A549 (cell line): ENCODE measurements at regions not wholly inside any gene's neighbourhood (a gene's known extent, or its start where the extent isn't known, plus 50 kb on each side); places are given as distances from the start of the nearest gene placed in this dataset.

Experiments
- CEBPB ChIP-seq, 2 experiments: fragments of >200 bp in 1 of 2; sonication (Bioruptor Twin) in 1 of 2; formaldehyde crosslinking in 1 of 2; IDR thresholded peaks; 2 replicates each; pipeline ENCODE4 v1.6.1; 2012 to 2016
- FOXS1 ChIP-seq: fragments of 250-450 bp; sonication (Bioruptor Pico); IDR thresholded peaks from 2 replicates; pipeline ENCODE4 v1.5.0; 2020; ENCODE audit warnings: mild to moderate bottlenecking, moderate library complexity
- KDM1A ChIP-seq: fragments of 200-600 bp; sonication (generic); IDR thresholded peaks from 2 replicates; pipeline ENCODE4 v1.6.1; 2016; ENCODE audit warnings: low read depth, mild to moderate bottlenecking
- MAFK ChIP-seq: fragments of 450-650 bp; IDR thresholded peaks from 2 replicates; pipeline ENCODE4 v1.6.1; 2014; ENCODE audit not compliant: partially characterized antibody
- MYC ChIP-seq: IDR thresholded peaks from 2 replicates; pipeline ENCODE4 v1.6.1; 2012; ENCODE audit warnings: mild to moderate bottlenecking, inconsistent platforms, low read length, improper control_type of control experiment, borderline replicate concordance
- POLR2A ChIP-seq: IDR thresholded peaks from 2 replicates; pipeline ENCODE4 v1.6.1; 2012; ENCODE audit warnings: mild to moderate bottlenecking, low read length
- RCOR1 ChIP-seq: fragments of 150-350 bp; IDR thresholded peaks from 2 replicates; pipeline ENCODE4 v1.6.1; 2014; ENCODE audit warnings: antibody characterized with exemption, low read length, low read depth
- TP53 ChIP-seq: fragments of 250-450 bp; sonication (Bioruptor Pico); IDR thresholded peaks from 2 replicates; pipeline ENCODE4 v1.5.0; 2021; ENCODE audit warnings: mild to moderate bottlenecking, moderate library complexity
- TF ChIP-seq, protein P1 (sequence below): fragments of >200 bp; sonication (Bioruptor Twin); formaldehyde crosslinking; IDR thresholded peaks from 3 replicates; pipeline ENCODE4 v1.5.1; 2016
- TF ChIP-seq, protein P2 (sequence below): fragments of 450-650 bp; IDR thresholded peaks from 2 replicates; pipeline ENCODE4 v1.6.1; 2014; ENCODE audit warnings: antibody characterized with exemption

DNA sequence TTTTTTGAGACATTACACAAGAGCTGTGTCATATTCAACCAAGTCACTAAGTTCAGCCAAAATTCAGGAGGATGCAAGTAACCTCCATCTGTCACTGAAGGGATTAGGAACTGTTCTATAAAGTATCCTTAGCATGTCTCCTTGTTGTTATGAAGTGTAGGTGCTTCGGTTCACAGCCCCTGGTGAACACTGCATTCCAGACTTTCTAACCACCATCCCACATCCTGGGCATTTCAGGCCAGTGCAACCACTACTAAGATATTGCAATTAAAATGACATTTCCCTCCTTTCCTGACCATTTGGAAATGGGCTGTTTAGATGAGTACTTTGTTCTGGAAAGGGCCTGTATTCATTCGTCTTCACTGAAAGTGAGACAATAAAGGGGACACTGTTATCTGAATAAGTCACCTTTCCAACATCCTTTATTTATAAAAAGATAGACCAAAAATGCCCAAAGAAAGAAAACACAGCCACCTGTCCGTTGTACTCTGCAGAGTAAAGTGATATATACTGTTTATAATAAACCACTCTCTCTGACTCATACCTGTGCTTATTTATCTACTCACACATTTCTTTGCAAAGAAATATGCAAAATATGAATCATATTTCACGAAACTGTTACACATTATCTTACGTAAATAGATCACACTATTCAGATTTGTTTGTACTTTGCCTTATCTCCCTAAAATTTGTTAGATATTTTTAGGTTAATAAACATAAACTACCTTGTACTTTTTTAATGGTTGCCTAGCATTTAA is 861.9 kb downstream of the CDH18 start:
- TF ChIP-seq POLR2A (no peak), MAFK (no peak), FOXS1 (CRISPR knock-in tag) (no peak), KDM1A (no peak), TP53 (CRISPR knock-in tag) (no peak), MYC (no peak), RCOR1 (no peak), CEBPB (IDR thresholded peaks at IDR 0.05) (no peak)
- TF ChIP-seq, protein P1, sequence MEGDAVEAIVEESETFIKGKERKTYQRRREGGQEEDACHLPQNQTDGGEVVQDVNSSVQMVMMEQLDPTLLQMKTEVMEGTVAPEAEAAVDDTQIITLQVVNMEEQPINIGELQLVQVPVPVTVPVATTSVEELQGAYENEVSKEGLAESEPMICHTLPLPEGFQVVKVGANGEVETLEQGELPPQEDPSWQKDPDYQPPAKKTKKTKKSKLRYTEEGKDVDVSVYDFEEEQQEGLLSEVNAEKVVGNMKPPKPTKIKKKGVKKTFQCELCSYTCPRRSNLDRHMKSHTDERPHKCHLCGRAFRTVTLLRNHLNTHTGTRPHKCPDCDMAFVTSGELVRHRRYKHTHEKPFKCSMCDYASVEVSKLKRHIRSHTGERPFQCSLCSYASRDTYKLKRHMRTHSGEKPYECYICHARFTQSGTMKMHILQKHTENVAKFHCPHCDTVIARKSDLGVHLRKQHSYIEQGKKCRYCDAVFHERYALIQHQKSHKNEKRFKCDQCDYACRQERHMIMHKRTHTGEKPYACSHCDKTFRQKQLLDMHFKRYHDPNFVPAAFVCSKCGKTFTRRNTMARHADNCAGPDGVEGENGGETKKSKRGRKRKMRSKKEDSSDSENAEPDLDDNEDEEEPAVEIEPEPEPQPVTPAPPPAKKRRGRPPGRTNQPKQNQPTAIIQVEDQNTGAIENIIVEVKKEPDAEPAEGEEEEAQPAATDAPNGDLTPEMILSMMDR: no peak
- TF ChIP-seq, protein P2, sequence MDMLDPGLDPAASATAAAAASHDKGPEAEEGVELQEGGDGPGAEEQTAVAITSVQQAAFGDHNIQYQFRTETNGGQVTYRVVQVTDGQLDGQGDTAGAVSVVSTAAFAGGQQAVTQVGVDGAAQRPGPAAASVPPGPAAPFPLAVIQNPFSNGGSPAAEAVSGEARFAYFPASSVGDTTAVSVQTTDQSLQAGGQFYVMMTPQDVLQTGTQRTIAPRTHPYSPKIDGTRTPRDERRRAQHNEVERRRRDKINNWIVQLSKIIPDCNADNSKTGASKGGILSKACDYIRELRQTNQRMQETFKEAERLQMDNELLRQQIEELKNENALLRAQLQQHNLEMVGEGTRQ: no peak
